GM19351 (cell line): ENCODE measurements at regions not wholly inside any gene's neighbourhood (a gene's known extent, or its start where the extent isn't known, plus 50 kb on each side); places are given as distances from the start of the nearest gene placed in this dataset.
"Not testable (repeated sequence)": the region's sequence is repeated elsewhere in the genome, so short reads cannot be mapped to it uniquely, and the experiment has no call there.

Source experiments
- ATAC-seq: cut with Tn5 transposase; IDR thresholded peaks from one replicate; pipeline ENCODE4 v1.9.1; 2021; ENCODE audit warnings: mild to moderate bottlenecking, moderate library complexity; ENCODE audit not compliant: unreplicated experiment

- ATAC-seq, result not testable (repeated sequence)
These were observed 558.0 kb downstream of the ADGRL2 start for GRCh38 chr1:82358706-82359105.

GRCh38 chr1:82354546-82354945 lies 553.8 kb downstream of the ADGRL2 start:
- ATAC-seq, result not testable (repeated sequence)

- no peak for ATAC-seq
These were observed 547.8 kb downstream of the ADGRL2 start for GRCh38 chr1:82348487-82348886.

GRCh38 chr1:82346141-82346540 lies 545.4 kb downstream of the ADGRL2 start:
- no peak for ATAC-seq

DNA sequence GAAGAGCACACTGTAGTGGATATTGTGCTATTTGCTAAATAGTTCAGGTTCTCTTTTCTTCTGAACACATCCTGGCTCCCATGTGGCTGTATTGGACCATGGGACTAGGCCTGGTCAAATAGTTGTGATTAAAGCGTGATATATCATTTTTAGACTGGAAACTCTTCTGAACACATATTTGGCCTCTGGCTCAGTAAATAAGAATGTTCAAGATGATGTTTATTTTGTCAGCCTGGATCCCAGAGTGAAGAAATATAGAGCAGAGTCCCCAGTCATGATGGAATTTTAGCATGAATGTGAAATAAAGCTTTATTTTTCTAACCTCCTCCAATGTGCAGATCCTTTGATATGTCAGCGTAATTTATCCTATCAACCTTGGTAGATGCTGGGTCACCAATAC lies 542.6 kb downstream of the ADGRL2 start:
- no peak for ATAC-seq

- no peak for ATAC-seq
These were observed 536.9 kb downstream of the ADGRL2 start for GRCh38 chr1:82337635-82338034.

DNA sequence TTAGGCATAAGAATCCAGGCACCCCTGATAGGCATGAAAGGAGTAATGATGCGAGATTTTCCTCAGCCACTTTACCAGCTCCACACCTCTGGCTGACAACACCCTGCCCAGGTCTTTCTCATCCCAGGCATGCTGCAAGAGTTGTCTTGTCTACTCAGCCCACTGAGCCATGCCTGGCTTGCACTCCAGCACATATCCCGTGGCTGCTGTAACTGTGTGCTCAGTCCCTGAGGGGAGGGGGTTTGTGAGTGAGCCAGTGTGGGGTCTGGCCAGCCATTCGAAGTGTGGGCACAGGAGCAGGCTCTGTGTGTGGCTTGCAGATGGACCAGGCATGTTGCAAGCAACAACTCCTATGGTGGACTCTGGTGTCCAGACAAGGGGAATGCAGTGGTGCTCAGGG lies 529.6 kb downstream of the ADGRL2 start:
- no peak for ATAC-seq

GRCh38 chr1:82329226-82329625 lies 528.5 kb downstream of the ADGRL2 start:
- no peak for ATAC-seq

- no peak for ATAC-seq
These were observed 522.6 kb downstream of the ADGRL2 start for GRCh38 chr1:82323144-82323841.

GRCh38 chr1:82321794-82322193 lies 521.1 kb downstream of the ADGRL2 start:
- no peak for ATAC-seq

GRCh38 chr1:82319546-82319945 lies 518.8 kb downstream of the ADGRL2 start:
- no peak for ATAC-seq

DNA sequence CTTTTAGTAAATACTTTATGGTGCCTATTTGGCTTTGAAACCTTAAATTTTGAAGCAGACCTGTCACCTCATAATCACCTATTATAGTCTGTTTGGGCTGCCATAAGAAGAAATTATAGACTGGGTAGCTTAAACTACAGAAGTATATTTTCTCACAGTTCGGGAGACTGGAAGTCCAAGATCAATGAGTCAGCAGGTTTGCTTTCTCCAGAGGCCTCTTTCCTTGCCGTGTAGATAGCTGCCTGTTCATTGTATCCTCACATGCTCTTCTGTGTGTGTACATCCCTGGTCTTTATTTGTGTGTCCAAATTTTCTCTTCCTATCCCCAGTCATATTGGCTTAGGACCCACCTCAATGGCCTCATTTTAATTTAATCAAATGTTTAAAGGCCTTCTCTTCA lies 518.2 kb downstream of the ADGRL2 start:
- ATAC-seq, result no peak

GRCh38 chr1:82318265-82318664 lies 517.5 kb downstream of the ADGRL2 start:
- ATAC-seq, result no peak

- ATAC-seq, result no peak
These were observed 516.9 kb downstream of the ADGRL2 start for GRCh38 chr1:82317671-82318070.

GRCh38 chr1:82299656-82300055 lies 498.9 kb downstream of the ADGRL2 start:
- ATAC-seq, result no peak

GRCh38 chr1:82299056-82299455 lies 498.3 kb downstream of the ADGRL2 start:
- ATAC-seq, result no peak

- no peak for ATAC-seq
These were observed 496.6 kb downstream of the ADGRL2 start for GRCh38 chr1:82297139-82297896.

DNA sequence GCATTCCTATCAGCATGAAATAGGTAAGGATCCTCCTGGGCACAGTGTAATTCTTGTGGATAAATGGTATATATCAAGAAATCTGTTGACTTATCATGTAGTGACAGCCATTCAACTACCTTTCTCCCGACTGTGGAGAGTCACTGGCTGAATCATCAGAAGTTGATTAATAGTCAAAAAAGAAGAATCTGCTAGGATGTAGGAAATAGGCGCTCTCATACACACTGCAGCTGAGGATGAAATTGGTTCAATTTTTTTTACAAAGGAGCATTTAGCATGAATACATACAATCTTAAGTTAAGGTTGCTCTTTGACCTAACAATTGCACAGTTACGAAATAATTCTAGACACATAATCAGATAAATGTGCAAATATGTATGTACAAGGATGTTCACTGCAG lies 486.8 kb downstream of the ADGRL2 start:
- ATAC-seq, result no peak

- ATAC-seq, result no peak
These were observed 483.5 kb downstream of the ADGRL2 start for GRCh38 chr1:82284213-82284612.

DNA sequence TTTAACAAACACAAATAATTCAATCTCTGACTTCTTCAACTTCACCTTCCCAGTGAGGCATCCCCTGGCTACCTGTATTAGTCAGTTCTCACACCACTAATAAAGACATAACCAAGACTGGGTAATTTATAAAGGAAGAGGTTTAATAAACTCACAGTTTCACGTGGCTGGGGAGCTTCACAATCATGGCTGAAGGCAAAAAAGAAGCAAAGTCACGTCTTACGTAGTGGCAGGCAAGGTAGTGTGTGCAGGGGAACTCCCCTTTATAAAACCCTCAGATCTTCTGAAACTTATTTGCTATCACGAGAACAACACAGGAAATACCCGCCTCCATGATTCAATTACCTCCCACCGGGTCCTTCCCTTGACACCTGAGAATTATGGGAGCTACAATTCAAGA lies 478.5 kb downstream of the ADGRL2 start:
- no peak for ATAC-seq

DNA sequence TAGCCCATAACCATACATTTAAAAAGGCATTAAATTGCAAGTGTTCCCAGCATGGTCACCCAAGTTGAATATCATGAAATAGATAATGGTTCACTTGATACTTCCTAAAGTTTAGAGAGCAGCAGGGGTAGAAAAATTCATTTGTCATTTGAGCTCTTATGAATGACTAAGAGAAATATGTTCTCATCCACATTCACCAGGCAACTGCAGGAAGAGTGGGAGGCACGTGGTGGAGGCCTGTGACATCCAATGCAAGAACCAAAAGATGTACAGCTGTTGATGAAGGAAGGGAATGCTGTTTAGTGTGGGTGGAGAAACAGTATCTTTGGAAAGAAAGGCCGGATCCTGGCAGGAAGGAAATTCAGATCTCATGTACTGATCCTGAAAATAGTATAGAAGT lies 473.1 kb downstream of the ADGRL2 start:
- no peak for ATAC-seq

- no peak for ATAC-seq
These were observed 468.7 kb downstream of the ADGRL2 start for GRCh38 chr1:82269431-82269830.
